Ovary (tissue), 7 donors: ENCODE measurements at regions not wholly inside any gene's neighbourhood (a gene's known extent, or its start where the extent isn't known, plus 50 kb on each side); places are given as distances from the start of the nearest gene placed in this dataset.

Source experiments
- DNase-seq, 5 donors: peaks; one replicate each; pipeline ENCODE4 v3.0.0-alpha.2; 2019 to 2020
- H3K27ac ChIP-seq, 2 donors: fragments of 200-600 bp; one replicate each; pipeline versions ENCODE4 v1.5.1 to v1.8.0; 2019 to 2022
- H3K27me3 ChIP-seq: fragments of 200-600 bp; one replicate; pipeline ENCODE4 v1.8.0; 2022
- H3K36me3 ChIP-seq: fragments of 200-600 bp; sonication (generic); one replicate; pipeline ENCODE4 v1.5.1; 2019
- H3K4me1 ChIP-seq: one replicate; pipeline ENCODE4 v1.8.1; 2013; ENCODE audit warnings: mild to moderate bottlenecking, moderate library complexity; ENCODE audit not compliant: insufficient read depth
- H3K4me3 ChIP-seq: fragments of 200-600 bp; sonication (generic); one replicate; pipeline ENCODE4 v1.5.1; 2017
- H3K9me3 ChIP-seq, 2 donors: fragments of 200-600 bp in 1 of 2; sonication (generic) in 1 of 2; one replicate each; pipeline versions ENCODE4 v1.5.1 to v1.8.1; 2013 to 2019; ENCODE audit warnings: mild to moderate bottlenecking in 1 of 2, moderate library complexity in 1 of 2
- CTCF ChIP-seq, 3 donors: fragments of 450-650 bp in 2 of 3; fragments of 200-600 bp in 1 of 3; IDR thresholded peaks; one replicate each; pipeline versions ENCODE4 v1.5.1 to v1.8.0; 2016 to 2022; ENCODE audit warnings: antibody characterized with exemption in 3 of 3, mild to moderate bottlenecking in 1 of 3
- EP300 ChIP-seq: sonication (generic); formaldehyde crosslinking; IDR thresholded peaks from one replicate; pipeline ENCODE4 v1.6.1; 2017; ENCODE audit warnings: antibody characterized with exemption
- POLR2A ChIP-seq: fragments of 450-650 bp; IDR thresholded peaks from one replicate; pipeline ENCODE4 v1.6.1; 2017; ENCODE audit warnings: antibody characterized with exemption, mild to moderate bottlenecking, moderate library complexity
- WGBS, 3 donors: extraction: QIAGEN DNeasy Blood & Tissue Kit in 1 of 3; methylation state at CpG; one replicate each; pipeline versions ENCODE4 v1.1.5 to v1.1.7; 2013 to 2017; 5-methylcytosine and 5-hydroxymethylcytosine counted together
- intact Hi-C, 4 donors: fragments of 100-400 bp; cut with DNase I; formaldehyde crosslinking; loops; one replicate each; pipeline versions ENCODE4 v1.11.0 to v1.15.1; 2022 to 2023
- donor health status: DM: no; HTN: no; CAD: no; lungs with moderate emphysema.
- donor health status: DM: no; HTN: no; CAD: no.
- donor health status: Bipolar disorder and iron deficiency.
- donor health status: DM: no; HTN: no; CAD: no.
- donor health status: DM: yes; HTN: yes; CAD: no.

GRCh38 chr9:87099407-87099806 lies 152.1 kb upstream of the GAS1 start:
- Histone ChIP-seq H3K4me3 (no peak overlapping the region), H3K27me3 (no peaks in the 10 kb centered on the region), H3K4me1 (no peaks in the 10 kb centered on the region), H3K9me3 (no peaks in the 10 kb centered on the region), H3K27ac (no peak overlapping the region), H3K36me3 (no peaks in the 10 kb centered on the region)
- TF ChIP-seq CTCF (IDR thresholded peaks at IDR 0.05) (no peak), POLR2A (no peak), EP300 (no peak)
- DNase-seq, result no peak
- WGBS, 3 donors, result 40 to 59% (median 51%) methylated on average over 1 of the region's 1 CpG
- intact Hi-C loops, result no loop called here

- DNase-seq, result no peak
- Histone ChIP-seq H3K9me3 (no peaks in the 10 kb centered on the region), H3K27ac (no peak overlapping the region), H3K27me3 (no peaks in the 10 kb centered on the region), H3K4me1 (no peaks in the 10 kb centered on the region), H3K36me3 (no peaks in the 10 kb centered on the region), H3K4me3 (no peak overlapping the region)
- WGBS, 3 donors, result 8 to 21% (median 10%) methylated on average over 1 of the region's 1 CpG
- intact Hi-C loops, result no loop called here
- no peak for TF ChIP-seq POLR2A
- no peak for TF ChIP-seq CTCF (IDR thresholded peaks at IDR 0.05)
- TF ChIP-seq EP300, result no peak
Measured at GRCh38 chr9:87100001-87100400, 152.7 kb upstream of the GAS1 start.

GRCh38 chr9:87102126-87102525 lies 154.8 kb upstream of the GAS1 start:
- WGBS, 3 donors, result 85 to 89% (median 88%) methylated on average over 4 of the region's 4 CpGs
- H3K4me1 ChIP-seq, result no peaks in the 10 kb centered on the region
- intact Hi-C loops, result no loop called here
- H3K9me3 ChIP-seq, result no peaks in the 10 kb centered on the region
- no peak for DNase-seq
- TF ChIP-seq EP300 (no peak), POLR2A (no peak), CTCF (IDR thresholded peaks at IDR 0.05) (no peak)
- H3K27me3 ChIP-seq, result no peaks in the 10 kb centered on the region
- no peaks in the 10 kb centered on the region for H3K36me3 ChIP-seq
- H3K27ac ChIP-seq, result no peak overlapping the region
- no peak overlapping the region for H3K4me3 ChIP-seq

GRCh38 chr9:87107072-87107471 lies 159.8 kb upstream of the GAS1 start:
- Histone ChIP-seq H3K4me1 (peaks cover 5% of the 10 kb centered on the region), H3K36me3 (no peaks in the 10 kb centered on the region), H3K27ac (peak overlapping the region in 1 of 2 donors; percentile 23), H3K9me3 (no peaks in the 10 kb centered on the region), H3K4me3 (no peak overlapping the region), H3K27me3 (no peaks in the 10 kb centered on the region)
- DNase-seq, result no peak
- no peak for TF ChIP-seq EP300
- TF ChIP-seq CTCF (IDR thresholded peaks at IDR 0.05), result no peak
- TF ChIP-seq POLR2A, result no peak
- intact Hi-C loops, result no loop called here
- 53 to 55% (median 54%) methylated on average over 1 of the region's 1 CpG for WGBS, 3 donors

GRCh38 chr9:87108661-87109060 lies 161.4 kb upstream of the GAS1 start:
- no peak overlapping the region for H3K27ac ChIP-seq
- intact Hi-C loops, result no loop called here

More at GRCh38 chr9:87108661-87109060, 161.4 kb upstream of the GAS1 start:
- Histone ChIP-seq H3K4me3 (no peak overlapping the region), H3K4me1 (peaks cover 5% of the 10 kb centered on the region), H3K36me3 (no peaks in the 10 kb centered on the region), H3K27me3 (no peaks in the 10 kb centered on the region), H3K9me3 (no peaks in the 10 kb centered on the region)
- no peak for TF ChIP-seq EP300
- no peak for TF ChIP-seq POLR2A
- TF ChIP-seq CTCF (IDR thresholded peaks at IDR 0.05), result no peak
- WGBS, 3 donors, result 4 to 13% (median 8%) methylated on average over 1 of the region's 1 CpG
- peak in 4 of 5 donors; percentile 36 to 55 (median 49) for DNase-seq
